ENCODE measurements at regions not wholly inside any gene's neighbourhood (a gene's known extent, or its start where the extent isn't known, plus 50 kb on each side); places are given as distances from the start of the nearest gene placed in this dataset.

GRCh38 chr21:33155422-33155821, 74.3 kb upstream of the IFNAR2 start:
- no peak for DNase-seq (ENCODE audit: low read depth in 3 of 3)

GRCh38 chr21:33157303-33157702, 72.4 kb upstream of the IFNAR2 start:
- DNase-seq (ENCODE audit: low read depth in 3 of 3) = no peak

GRCh38 chr21:33158654-33159053, 71.1 kb upstream of the IFNAR2 start:
- DNase-seq (ENCODE audit: low read depth in 3 of 3) = no peak

GRCh38 chr21:33162436-33162951, 67.2 kb upstream of the IFNAR2 start:
- DNase-seq (ENCODE audit: low read depth in 3 of 3) = no peak

- no peak for DNase-seq (ENCODE audit: low read depth in 3 of 3)
Measured at GRCh38 chr21:33168886-33169285, 60.9 kb upstream of the IFNAR2 start.

- no peak for DNase-seq (ENCODE audit: low read depth in 3 of 3)
Measured at GRCh38 chr21:33169359-33169758, 60.4 kb upstream of the IFNAR2 start.

GRCh38 chr21:33171616-33172169, 58.0 kb upstream of the IFNAR2 start:
- DNase-seq (ENCODE audit: low read depth in 3 of 3) = no peak

GRCh38 chr21:33174756-33175155, 55.0 kb upstream of the IFNAR2 start:
- DNase-seq (ENCODE audit: low read depth in 3 of 3) = no peak
